Epithelial cell of proximal tubule (primary cell): ENCODE measurements at regions not wholly inside any gene's neighbourhood (a gene's known extent, or its start where the extent isn't known, plus 50 kb on each side); places are given as distances from the start of the nearest gene placed in this dataset.

Experiments used
- DNase-seq: peaks from one replicate; pipeline ENCODE4 v3.0.0-alpha.2; 2011; ENCODE audit warnings: low read depth
- H3K4me3 ChIP-seq: 2 replicates; pipeline ENCODE4 v1.5.1; 2011; ENCODE audit warnings: low read depth, mild to moderate bottlenecking, low read length
- TF ChIP-seq, protein P1 (sequence below): conservative IDR thresholded peaks from 2 replicates; pipeline ENCODE4 v1.5.1; 2012; ENCODE audit warnings: low read depth, mild to moderate bottlenecking, low read length

GRCh38 chr4:156606554-156607477 lies 364.8 kb downstream of the PDGFC start:
- no peak for DNase-seq
- H3K4me3 ChIP-seq, result no peak overlapping the region
- TF ChIP-seq, protein P1, sequence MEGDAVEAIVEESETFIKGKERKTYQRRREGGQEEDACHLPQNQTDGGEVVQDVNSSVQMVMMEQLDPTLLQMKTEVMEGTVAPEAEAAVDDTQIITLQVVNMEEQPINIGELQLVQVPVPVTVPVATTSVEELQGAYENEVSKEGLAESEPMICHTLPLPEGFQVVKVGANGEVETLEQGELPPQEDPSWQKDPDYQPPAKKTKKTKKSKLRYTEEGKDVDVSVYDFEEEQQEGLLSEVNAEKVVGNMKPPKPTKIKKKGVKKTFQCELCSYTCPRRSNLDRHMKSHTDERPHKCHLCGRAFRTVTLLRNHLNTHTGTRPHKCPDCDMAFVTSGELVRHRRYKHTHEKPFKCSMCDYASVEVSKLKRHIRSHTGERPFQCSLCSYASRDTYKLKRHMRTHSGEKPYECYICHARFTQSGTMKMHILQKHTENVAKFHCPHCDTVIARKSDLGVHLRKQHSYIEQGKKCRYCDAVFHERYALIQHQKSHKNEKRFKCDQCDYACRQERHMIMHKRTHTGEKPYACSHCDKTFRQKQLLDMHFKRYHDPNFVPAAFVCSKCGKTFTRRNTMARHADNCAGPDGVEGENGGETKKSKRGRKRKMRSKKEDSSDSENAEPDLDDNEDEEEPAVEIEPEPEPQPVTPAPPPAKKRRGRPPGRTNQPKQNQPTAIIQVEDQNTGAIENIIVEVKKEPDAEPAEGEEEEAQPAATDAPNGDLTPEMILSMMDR, result no peak

DNA sequence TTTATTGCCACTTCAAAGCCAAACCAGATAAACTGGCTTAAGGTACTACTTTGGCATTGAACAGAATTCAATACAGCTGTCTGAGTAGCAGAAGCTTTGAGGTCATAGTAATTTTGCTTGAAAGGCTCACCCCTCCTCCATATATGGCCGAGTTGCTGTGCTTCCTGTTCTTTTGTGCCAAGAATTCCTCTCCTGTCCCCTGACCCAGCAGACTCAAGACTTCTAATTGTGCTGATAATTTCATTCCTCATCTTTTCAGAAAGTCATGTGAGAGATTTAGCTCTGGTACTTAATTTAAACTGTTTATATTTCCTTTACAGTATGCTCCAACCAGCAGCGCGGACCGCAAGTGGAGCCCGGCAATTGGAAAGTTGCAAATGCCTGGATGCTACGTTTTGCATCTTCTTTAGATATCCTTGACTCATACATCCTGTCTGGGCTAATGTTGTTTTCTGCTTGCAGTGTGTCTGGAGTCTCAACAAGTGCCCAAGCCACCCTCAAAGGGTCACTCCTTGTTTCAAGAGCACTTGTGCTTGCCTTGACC lies 373.4 kb downstream of the PDGFC start:
- TF ChIP-seq, protein P1, result no peak
- H3K4me3 ChIP-seq, result no peak overlapping the region
- DNase-seq, result no peak

DNA sequence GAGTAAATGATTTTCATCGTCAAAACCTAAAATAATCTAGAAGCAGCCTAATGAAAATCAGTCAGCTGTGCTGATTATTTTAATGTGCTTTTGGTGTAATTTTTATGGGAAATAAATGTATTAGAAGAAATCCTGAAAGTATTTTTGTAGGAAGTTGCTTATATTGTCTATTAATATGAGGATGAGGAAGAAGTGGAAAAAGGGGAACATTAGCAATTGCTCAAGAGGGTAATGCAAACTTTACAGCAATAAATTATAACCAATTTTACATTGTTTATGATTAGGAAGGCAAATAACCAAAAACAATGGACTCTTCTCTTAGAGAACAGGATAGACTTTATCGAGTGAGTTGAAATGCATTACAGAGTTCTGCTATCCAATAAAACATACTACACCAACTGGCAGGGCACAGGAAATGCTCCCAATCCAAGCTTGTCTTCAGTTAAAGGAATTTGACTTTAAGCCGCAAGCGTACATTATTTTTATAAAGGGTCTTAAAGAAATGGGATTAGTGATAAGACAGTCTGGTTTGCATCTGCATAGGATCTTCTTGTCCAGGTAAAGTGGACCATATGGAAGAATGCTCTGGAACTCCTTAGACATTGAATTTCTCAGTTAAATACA lies 374.8 kb downstream of the PDGFC start:
- TF ChIP-seq, protein P1, result no peak
- no peak for DNase-seq
- no peak overlapping the region for H3K4me3 ChIP-seq

GRCh38 chr4:156596026-156596425 lies 375.6 kb downstream of the PDGFC start:
- H3K4me3 ChIP-seq, result no peak overlapping the region
- DNase-seq, result no peak
- TF ChIP-seq, protein P1, result no peak

DNA sequence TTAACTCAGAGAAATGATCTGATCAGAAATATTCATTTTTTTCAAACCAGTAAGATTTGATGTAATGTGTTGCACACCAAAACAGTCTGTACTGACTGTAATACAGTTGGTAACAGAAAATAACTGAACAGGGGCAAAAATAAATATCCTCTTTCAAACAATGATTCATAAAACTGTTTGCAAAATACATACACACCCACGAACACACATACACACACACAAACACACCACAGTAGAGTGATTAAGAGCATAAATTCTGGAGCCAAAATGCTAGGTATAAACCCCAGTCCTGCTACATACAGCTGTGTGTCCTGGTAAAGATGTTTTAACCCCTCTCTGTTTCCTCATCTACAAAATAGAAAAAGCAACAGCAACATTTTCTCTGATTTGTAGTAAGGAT lies 376.6 kb downstream of the PDGFC start:
- no peak for DNase-seq
- TF ChIP-seq, protein P1, result no peak
- no peak overlapping the region for H3K4me3 ChIP-seq

- TF ChIP-seq, protein P1, result no peak
- DNase-seq, result no peak
- H3K4me3 ChIP-seq, result no peak overlapping the region
These were observed 377.0 kb downstream of the PDGFC start for GRCh38 chr4:156594624-156595023.
